Liver (tissue), 8 donors: ENCODE measurements at regions not wholly inside any gene's neighbourhood (a gene's known extent, or its start where the extent isn't known, plus 50 kb on each side); places are given as distances from the start of the nearest gene placed in this dataset.

Source experiments
- DNase-seq: peaks from one replicate; pipeline ENCODE4 v3.0.0-alpha.2; 2017; ENCODE audit warnings: low spot score
- H3K27ac ChIP-seq, 2 donors: one replicate each; pipeline ENCODE4 v1.7.0; 2013; ENCODE audit warnings: inconsistent platforms in 2 of 2, low read length in 2 of 2, control low read depth in 1 of 2, low read depth in 1 of 2, mild to moderate bottlenecking in 1 of 2
- H3K27me3 ChIP-seq, 4 donors: one replicate each; pipeline versions ENCODE4 v1.6.1 to v1.7.0; 2013; ENCODE audit warnings: low read length in 3 of 4, inconsistent platforms in 1 of 4, mild to moderate bottlenecking in 1 of 4, moderate library complexity in 1 of 4; ENCODE audit not compliant: control insufficient read depth in 4 of 4, insufficient read depth in 4 of 4
- H3K36me3 ChIP-seq, 4 donors: one replicate each; pipeline versions ENCODE4 v1.6.1 to v1.7.0; 2013; ENCODE audit warnings: low read length in 3 of 4, mild to moderate bottlenecking in 3 of 4, low read depth in 1 of 4, moderate library complexity in 1 of 4; ENCODE audit not compliant: control insufficient read depth in 4 of 4, insufficient read depth in 3 of 4
- H3K4me1 ChIP-seq, 4 donors: one replicate each; pipeline versions ENCODE4 v1.6.1 to v1.7.0; 2013; ENCODE audit warnings: low read length in 3 of 4, mild to moderate bottlenecking in 3 of 4, moderate library complexity in 1 of 4; ENCODE audit not compliant: control insufficient read depth in 4 of 4, insufficient read depth in 4 of 4
- H3K4me3 ChIP-seq, 3 donors: one replicate each; pipeline versions ENCODE4 v1.6.1 to v1.7.0; 2013; ENCODE audit warnings: low read length in 3 of 3, control low read depth in 1 of 3, low read depth in 1 of 3, mild to moderate bottlenecking in 1 of 3
- H3K9ac ChIP-seq, 2 donors: one replicate each; pipeline ENCODE4 v1.7.0; 2013; ENCODE audit warnings: low read length in 2 of 2, mild to moderate bottlenecking in 2 of 2, moderate library complexity in 2 of 2, control low read depth in 1 of 2, low read depth in 1 of 2
- H3K9me3 ChIP-seq, 4 donors: one replicate each; pipeline versions ENCODE4 v1.6.1 to v1.7.0; 2013; ENCODE audit warnings: low read length in 3 of 4; ENCODE audit not compliant: control insufficient read depth in 4 of 4
- ATF3 ChIP-seq: IDR thresholded peaks from 2 replicates; pipeline ENCODE4 v1.6.1; 2016; ENCODE audit warnings: antibody characterized with exemption
- CTCF ChIP-seq: fragments of 150-350 bp; IDR thresholded peaks from 2 replicates; pipeline ENCODE4 v1.5.1; 2017; ENCODE audit warnings: improper control_type of control experiment, low read depth, low read length; ENCODE audit not compliant: missing input control
- EGR1 ChIP-seq, 2 donors: IDR thresholded peaks; 2 replicates each; pipeline ENCODE4 v1.6.1; 2016 to 2018; ENCODE audit warnings: antibody characterized with exemption in 2 of 2, low read depth in 2 of 2
- FOXA2 ChIP-seq: IDR thresholded peaks from 2 replicates; pipeline ENCODE4 v1.6.1; 2016; ENCODE audit warnings: antibody characterized with exemption
- GABPA ChIP-seq, 2 donors: IDR thresholded peaks in 1 of 2; conservative IDR thresholded peaks in 1 of 2; 2 replicates each; pipeline ENCODE4 v1.6.1; 2016; ENCODE audit warnings: antibody characterized with exemption in 2 of 2, mild to moderate bottlenecking in 1 of 2, moderate library complexity in 1 of 2
- HNF4A ChIP-seq, 2 donors: conservative IDR thresholded peaks; 2 replicates each; pipeline ENCODE4 v1.6.1; 2016; ENCODE audit warnings: antibody characterized with exemption in 2 of 2, mild to moderate bottlenecking in 2 of 2
- HNF4G ChIP-seq: IDR thresholded peaks from 2 replicates; pipeline ENCODE4 v1.6.1; 2016; ENCODE audit warnings: antibody characterized with exemption
- JUND ChIP-seq, 2 donors: IDR thresholded peaks; 2 replicates each; pipeline ENCODE4 v1.6.1; 2016; ENCODE audit warnings: antibody characterized with exemption in 2 of 2
- MAX ChIP-seq: IDR thresholded peaks from 2 replicates; pipeline ENCODE4 v1.6.1; 2016; ENCODE audit warnings: antibody characterized with exemption
- NR2F2 ChIP-seq: IDR thresholded peaks from 2 replicates; pipeline ENCODE4 v1.6.1; 2016; ENCODE audit warnings: antibody characterized with exemption
- RAD21 ChIP-seq, 2 donors: IDR thresholded peaks; 2 replicates each; pipeline ENCODE4 v1.6.1; 2016; ENCODE audit warnings: antibody characterized with exemption in 2 of 2, mild to moderate bottlenecking in 2 of 2
- SP1 ChIP-seq: IDR thresholded peaks from 2 replicates; pipeline ENCODE4 v1.6.1; 2018; ENCODE audit warnings: antibody characterized with exemption, mild to moderate bottlenecking
- TAF1 ChIP-seq: conservative IDR thresholded peaks from 2 replicates; pipeline ENCODE4 v1.6.1; 2016; ENCODE audit warnings: antibody characterized with exemption, mild to moderate bottlenecking
- YY1 ChIP-seq: IDR thresholded peaks from 2 replicates; pipeline ENCODE4 v1.6.1; 2016; ENCODE audit warnings: antibody characterized with exemption, mild to moderate bottlenecking
- WGBS: extraction: QIAGEN DNeasy Blood & Tissue Kit; methylation state at CpG from one replicate; pipeline ENCODE4 v1.1.7; 2013; 5-methylcytosine and 5-hydroxymethylcytosine counted together
- TF ChIP-seq, protein P1 (sequence below): IDR thresholded peaks from 2 replicates; pipeline ENCODE4 v1.6.1; 2016; ENCODE audit warnings: antibody characterized with exemption
- donor health status: healthy.
- donor health status: healthy.
- donor health status: healthy.
- donor health status: healthy.
- donor health status: healthy.

- H3K27ac ChIP-seq: no peak overlapping the region
- H3K4me1 ChIP-seq: no peaks in the 10 kb centered on the region
- DNase-seq: no peak
- 19% methylated on average over 2 of the region's 2 CpGs for WGBS
- no peak overlapping the region for H3K9ac ChIP-seq
- H3K9me3 ChIP-seq: no peaks in the 10 kb centered on the region
- no peak overlapping the region for H3K4me3 ChIP-seq
- no peaks in the 10 kb centered on the region for H3K36me3 ChIP-seq
- TF ChIP-seq TAF1 (no peak), HNF4A (conservative IDR thresholded peaks at IDR 0.05) (no peak), HNF4G (no peak), EGR1 (IDR thresholded peaks at IDR 0.05; ENCODE audit: low read depth in 2 of 2) (no peak), JUND (IDR thresholded peaks at IDR 0.05) (no peak), GABPA (IDR thresholded peaks at IDR 0.05 in 1 of 2, conservative IDR thresholded peaks at IDR 0.05 in 1 of 2) (no peak), ATF3 (no peak), CTCF (no peak), RAD21 (IDR thresholded peaks at IDR 0.05) (no peak), FOXA2 (no peak), MAX (no peak)
- TF ChIP-seq, protein P1, sequence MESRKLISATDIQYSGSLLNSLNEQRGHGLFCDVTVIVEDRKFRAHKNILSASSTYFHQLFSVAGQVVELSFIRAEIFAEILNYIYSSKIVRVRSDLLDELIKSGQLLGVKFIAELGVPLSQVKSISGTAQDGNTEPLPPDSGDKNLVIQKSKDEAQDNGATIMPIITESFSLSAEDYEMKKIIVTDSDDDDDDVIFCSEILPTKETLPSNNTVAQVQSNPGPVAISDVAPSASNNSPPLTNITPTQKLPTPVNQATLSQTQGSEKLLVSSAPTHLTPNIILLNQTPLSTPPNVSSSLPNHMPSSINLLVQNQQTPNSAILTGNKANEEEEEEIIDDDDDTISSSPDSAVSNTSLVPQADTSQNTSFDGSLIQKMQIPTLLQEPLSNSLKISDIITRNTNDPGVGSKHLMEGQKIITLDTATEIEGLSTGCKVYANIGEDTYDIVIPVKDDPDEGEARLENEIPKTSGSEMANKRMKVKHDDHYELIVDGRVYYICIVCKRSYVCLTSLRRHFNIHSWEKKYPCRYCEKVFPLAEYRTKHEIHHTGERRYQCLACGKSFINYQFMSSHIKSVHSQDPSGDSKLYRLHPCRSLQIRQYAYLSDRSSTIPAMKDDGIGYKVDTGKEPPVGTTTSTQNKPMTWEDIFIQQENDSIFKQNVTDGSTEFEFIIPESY: no peak
- H3K27me3 ChIP-seq: no peaks in the 10 kb centered on the region
These were observed 636.5 kb downstream of the ZBBX start for GRCh38 chr3:166743481-166744134.

DNA sequence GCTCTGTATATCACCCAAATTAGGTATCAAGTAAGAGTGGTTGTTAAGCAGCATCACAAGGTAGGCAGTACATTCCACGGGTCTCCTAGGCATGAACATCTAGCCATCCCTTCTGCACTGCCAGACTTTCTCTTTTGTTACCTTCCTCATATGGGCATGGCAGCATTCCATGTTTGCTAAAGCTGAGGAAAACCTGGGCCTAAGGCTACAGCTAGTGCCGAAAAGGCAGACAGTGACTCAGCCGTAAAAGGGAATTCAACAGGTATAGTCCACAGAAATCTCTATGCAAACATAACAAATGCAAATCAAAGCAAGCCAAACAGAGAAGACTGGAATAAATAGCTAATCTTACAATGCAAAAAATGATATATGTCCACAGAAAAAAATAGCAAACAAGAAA, 645.4 kb downstream of the ZBBX start:
- Histone ChIP-seq H3K9ac (no peak overlapping the region), H3K27ac (no peak overlapping the region), H3K4me1 (no peaks in the 10 kb centered on the region), H3K9me3 (no peaks in the 10 kb centered on the region), H3K4me3 (no peak overlapping the region), H3K27me3 (no peaks in the 10 kb centered on the region), H3K36me3 (no peaks in the 10 kb centered on the region)
- no peak for DNase-seq
- WGBS: 89% methylated on average over 3 of the region's 3 CpGs
- TF ChIP-seq CTCF: no peak
- TF ChIP-seq RAD21 (IDR thresholded peaks at IDR 0.05): no peak
- no peak for TF ChIP-seq GABPA (IDR thresholded peaks at IDR 0.05 in 1 of 2, conservative IDR thresholded peaks at IDR 0.05 in 1 of 2)
- TF ChIP-seq NR2F2: no peak
- TF ChIP-seq YY1: no peak
- no peak for TF ChIP-seq EGR1 (IDR thresholded peaks at IDR 0.05; ENCODE audit: low read depth in 2 of 2)
- TF ChIP-seq HNF4A (conservative IDR thresholded peaks at IDR 0.05): no peak
- TF ChIP-seq MAX: no peak
- TF ChIP-seq SP1: no peak
